Right forelimb (tissue), 1 donor: ENCODE measurements at regions not wholly inside any gene's neighbourhood (a gene's known extent, or its start where the extent isn't known, plus 50 kb on each side); places are given as distances from the start of the nearest gene placed in this dataset.
A peak's percentile ranks its signal among the peaks of the same experiment; 100 is the strongest.

Source experiments
- DNase-seq: peaks from one replicate; pipeline ENCODE4 v3.0.0-alpha.2; 2018

DNA sequence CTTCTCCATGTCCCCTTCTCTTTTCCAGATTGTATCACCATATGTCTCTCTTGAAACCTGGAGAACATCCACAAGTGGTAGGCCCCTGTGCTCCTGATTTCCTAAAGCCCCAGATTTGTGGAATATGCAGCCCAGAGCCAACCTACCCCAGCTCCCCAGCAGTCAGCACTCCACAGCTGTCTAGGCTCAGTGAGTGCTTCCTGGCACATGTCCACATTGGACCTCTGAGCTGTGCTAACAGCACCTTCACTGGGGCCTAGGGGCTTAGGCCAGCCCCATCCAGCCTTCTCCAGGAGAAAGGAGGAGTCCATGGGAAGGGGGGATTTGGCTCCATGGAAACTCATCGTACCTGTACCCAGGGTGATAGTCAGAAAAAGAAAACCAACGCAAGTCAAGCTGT lies 192.7 kb downstream of the FGFR2 start:
- peak; percentile 32 for DNase-seq

GRCh38 chr10:121405953-121406352 lies 192.3 kb downstream of the FGFR2 start:
- DNase-seq: no peak

DNA sequence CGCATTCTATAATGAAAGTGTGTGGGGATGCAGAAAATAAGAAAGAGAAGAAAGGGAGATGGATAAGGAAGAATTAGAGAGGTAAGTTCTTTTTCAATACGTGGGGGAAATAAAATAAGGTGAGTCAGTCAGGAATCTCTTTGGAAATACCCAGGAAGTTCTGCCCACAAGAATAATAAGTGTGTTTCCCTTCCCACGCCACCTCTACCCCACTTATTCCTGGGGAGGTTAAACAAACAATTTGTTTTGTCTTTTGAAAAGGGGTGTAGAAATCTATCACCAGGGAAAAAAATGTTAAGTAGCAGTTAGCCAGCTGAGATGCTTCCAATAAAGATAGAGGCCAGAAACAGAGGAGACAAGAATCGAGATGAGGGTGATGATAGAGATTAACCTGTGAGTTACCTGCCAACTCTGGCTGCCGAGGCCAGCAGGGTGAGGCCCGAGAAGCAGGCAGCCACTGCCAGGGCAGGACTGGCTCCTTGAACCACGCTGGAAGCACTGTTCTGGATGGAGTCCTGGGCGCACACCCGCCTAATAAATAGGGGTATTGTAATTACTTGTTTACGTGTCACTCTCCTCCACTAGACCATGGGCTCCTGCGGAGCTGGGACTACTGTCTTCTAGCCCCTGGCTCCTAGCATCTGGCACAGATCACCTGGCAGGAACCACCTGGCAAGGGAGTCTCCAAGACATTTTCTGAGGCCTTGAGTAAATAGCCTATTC lies 191.3 kb downstream of the FGFR2 start:
- DNase-seq: peak; percentile 18

GRCh38 chr10:121409466-121410104 lies 188.7 kb downstream of the FGFR2 start:
- DNase-seq: no peak

- no peak for DNase-seq
Measured at GRCh38 chr10:121411004-121411403, 187.2 kb downstream of the FGFR2 start.

DNA sequence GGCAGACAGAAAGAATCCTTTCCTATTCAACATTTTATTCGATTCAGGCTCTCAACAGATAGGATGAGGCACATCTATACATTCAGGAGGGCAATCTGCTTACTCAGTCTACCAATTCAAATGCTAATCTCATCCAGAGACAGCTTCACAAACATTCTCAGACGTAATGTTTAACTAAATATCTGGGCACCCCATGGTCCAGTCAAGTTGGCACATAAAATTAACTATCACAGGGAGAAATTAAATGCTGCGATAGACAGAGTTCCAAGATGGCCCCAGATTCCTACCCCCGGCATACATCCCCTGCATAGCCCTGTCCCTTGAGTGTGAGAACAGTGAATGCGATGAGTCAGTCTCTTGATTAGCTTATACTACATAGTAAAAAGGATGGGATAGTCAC lies 184.3 kb downstream of the FGFR2 start:
- no peak for DNase-seq

- no peak for DNase-seq
Measured at GRCh38 chr10:121414366-121415062, 183.7 kb downstream of the FGFR2 start.

DNA sequence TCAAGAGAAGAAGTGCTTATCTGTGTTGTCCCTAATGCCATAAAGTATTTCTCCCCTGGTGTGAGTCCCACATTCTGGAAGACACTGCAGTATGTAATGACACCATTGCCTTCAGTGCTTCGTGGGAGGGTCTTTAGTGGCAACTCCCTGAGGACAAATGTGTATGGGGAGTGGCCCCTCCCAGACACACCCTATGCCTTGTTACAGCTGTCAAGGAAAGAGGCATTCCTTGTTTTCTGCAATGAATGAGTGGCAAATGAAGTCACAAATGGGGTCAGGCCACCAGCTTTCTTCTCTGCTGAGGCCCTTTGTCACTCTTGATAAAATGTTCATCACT lies 183.2 kb downstream of the FGFR2 start:
- no peak for DNase-seq

GRCh38 chr10:121416071-121416470 lies 182.2 kb downstream of the FGFR2 start:
- no peak for DNase-seq

DNA sequence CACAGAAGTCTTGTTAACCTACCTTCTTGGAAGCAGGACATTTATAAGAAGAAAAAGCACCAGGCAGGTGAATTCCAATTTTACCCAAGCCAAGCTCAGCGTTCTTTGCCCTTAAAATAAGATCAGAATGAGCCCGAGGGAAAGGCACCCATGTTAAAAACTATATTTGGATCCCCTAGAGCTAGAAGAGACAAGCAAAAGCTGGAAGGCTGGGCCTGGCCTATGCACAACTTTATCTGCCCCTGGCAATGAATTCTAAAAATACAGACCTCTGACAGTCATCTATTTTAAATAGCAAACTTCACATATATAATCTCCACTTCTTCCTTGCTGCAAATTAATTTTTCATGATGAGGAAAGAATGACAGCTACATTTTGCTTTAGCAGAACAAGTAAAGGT lies 180.9 kb downstream of the FGFR2 start:
- no peak for DNase-seq

DNA sequence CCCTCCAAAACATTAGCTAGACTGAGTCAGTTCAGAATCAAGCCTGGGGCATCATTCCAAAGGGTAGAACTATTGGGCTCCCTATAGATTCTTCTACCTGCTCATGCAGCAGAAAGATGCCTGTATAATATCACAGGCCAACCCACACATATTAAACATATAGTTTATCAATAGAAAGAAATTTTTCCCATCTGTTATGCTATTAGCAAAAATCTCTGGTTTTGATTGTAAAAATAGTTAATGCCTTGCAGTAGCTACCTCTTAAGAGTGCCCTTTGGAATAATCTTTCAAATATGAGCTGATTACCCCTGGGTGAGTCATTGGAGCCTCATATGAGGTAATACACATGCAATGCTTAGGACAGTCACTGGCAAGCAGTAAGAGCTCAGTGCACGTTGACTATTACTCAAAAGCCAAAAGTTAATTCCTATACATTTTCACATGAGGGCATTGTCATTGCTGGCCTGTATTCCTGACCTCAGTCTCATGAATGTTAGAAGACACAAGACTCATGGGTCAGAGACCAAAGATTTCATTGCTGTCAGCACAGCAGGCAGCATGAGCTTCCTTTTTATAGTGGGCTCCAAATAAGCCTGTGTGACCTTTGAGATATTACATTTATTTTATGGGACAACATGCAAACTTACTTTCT lies 180.0 kb downstream of the FGFR2 start:
- DNase-seq: no peak

DNA sequence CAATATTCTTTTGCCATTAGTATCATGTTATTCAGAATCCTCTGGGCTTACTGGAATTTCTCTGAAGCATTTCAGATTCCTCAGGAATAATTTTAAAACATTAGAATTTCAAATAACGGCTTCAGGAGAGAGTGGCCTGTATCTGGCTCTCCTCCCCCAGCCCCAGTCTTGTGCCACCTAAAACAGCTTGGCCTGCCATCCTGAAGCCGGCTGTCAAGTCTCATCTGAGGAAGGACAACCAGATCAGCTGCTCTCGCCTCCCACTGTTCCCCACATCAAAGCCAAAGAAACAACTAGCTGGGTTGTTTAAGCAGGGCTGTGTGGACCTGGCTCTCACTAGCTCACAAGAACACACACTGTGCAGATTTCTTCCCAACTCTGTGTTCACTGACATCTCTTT lies 178.2 kb downstream of the FGFR2 start:
- no peak for DNase-seq

DNA sequence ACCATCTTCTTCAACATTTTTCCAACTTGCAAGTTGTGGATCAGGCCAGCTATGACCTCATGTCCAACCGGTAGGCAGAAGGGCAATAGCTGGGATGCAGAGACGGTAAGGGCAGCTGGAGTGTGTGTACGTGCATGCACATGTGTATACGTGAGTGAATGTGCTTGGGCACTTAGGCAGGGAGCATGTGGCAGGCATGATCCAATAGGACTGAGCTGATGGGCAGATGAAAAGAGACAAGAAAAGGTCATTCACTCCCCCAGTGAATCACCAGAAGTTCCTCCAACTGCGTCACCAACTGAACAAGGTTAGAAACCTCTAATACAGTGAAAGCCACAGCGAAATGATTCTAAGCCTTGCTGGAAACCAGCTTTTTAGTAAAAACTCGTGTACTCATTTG lies 176.1 kb downstream of the FGFR2 start:
- DNase-seq: no peak

- no peak for DNase-seq
Measured at GRCh38 chr10:121425623-121426022, 172.6 kb downstream of the FGFR2 start.

DNA sequence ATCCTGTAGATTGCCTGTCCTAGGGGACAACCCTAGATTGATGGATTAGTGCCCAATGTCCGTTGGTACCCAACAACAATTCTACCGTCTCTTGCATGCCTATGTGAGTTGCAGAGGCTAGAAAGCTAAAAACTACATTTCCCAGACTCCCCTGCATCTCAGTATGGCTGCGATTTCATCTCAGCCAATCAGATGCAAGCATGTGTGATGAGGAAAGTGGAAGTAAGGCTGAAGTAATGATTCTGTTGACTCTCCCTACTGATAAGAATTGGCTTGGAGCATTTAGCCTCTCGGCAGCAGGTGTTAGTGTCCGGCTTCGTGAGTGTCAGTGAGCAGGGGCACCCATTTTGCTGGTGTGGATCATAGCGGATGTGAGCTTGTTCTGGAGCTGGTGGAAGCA lies 171.9 kb downstream of the FGFR2 start:
- no peak for DNase-seq
